MM.1S (cell line): ENCODE measurements at regions not wholly inside any gene's neighbourhood (a gene's known extent, or its start where the extent isn't known, plus 50 kb on each side); places are given as distances from the start of the nearest gene placed in this dataset.

Experiments used
- EZH2 ChIP-seq: fragments of 300-600 bp; sonication (generic); optimal IDR thresholded peaks from 2 replicates; pipeline ENCODE3; 2017; ENCODE audit warnings: low read depth, mild to moderate bottlenecking, antibody characterized with exemption, low read length, mixed read lengths
- EZH2phosphoT487 ChIP-seq: fragments of 300-600 bp; sonication (generic); IDR thresholded peaks from 2 replicates; pipeline ENCODE4 v1.6.1; 2018; ENCODE audit warnings: antibody characterized with exemption, low read length
- TF ChIP-seq, protein P1 (sequence below): fragments of 300-600 bp; sonication (generic); IDR thresholded peaks from 2 replicates; pipeline ENCODE4 v1.5.1; 2016; ENCODE audit warnings: antibody characterized with exemption, low read length, mixed read lengths

DNA sequence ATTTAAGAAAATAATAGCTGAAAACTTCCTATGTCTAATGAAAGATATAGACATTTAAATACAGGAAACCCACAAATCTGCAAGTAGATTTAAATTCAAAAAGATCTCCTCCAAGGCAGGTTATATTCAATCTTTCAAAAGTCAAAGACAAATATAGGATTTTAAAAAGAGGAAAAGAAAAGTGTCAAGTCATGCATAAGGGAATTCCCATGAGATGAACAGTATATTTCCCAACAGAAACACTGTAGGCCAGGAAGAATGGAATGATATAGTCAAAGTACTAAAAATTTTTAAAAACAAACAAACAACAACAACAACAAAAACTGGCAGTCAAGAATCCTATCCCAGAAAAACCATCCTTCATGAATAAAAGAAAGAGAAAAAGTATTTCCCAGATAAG, 806.5 kb upstream of the BRINP3 start:
- TF ChIP-seq, protein P1, sequence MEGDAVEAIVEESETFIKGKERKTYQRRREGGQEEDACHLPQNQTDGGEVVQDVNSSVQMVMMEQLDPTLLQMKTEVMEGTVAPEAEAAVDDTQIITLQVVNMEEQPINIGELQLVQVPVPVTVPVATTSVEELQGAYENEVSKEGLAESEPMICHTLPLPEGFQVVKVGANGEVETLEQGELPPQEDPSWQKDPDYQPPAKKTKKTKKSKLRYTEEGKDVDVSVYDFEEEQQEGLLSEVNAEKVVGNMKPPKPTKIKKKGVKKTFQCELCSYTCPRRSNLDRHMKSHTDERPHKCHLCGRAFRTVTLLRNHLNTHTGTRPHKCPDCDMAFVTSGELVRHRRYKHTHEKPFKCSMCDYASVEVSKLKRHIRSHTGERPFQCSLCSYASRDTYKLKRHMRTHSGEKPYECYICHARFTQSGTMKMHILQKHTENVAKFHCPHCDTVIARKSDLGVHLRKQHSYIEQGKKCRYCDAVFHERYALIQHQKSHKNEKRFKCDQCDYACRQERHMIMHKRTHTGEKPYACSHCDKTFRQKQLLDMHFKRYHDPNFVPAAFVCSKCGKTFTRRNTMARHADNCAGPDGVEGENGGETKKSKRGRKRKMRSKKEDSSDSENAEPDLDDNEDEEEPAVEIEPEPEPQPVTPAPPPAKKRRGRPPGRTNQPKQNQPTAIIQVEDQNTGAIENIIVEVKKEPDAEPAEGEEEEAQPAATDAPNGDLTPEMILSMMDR: no peak
- TF ChIP-seq EZH2: no peak
- TF ChIP-seq EZH2phosphoT487: no peak
